ENCODE measurements at regions not wholly inside any gene's neighbourhood (a gene's known extent, or its start where the extent isn't known, plus 50 kb on each side); places are given as distances from the start of the nearest gene placed in this dataset.

- no peak for TF ChIP-seq EZH2 (IDR thresholded peaks at IDR 0.05; ENCODE audit: borderline replicate concordance, insufficient read depth, low read depth, low read length, poor library complexity, severe bottlenecking)
- no peak for TF ChIP-seq CTCF (IDR thresholded peaks at IDR 0.05)
- intact Hi-C loops (cut with micrococcal nuclease): loop anchor here (2.0 to 5.0 kb wide), 3 partner anchors 87 to 144 kb away; no protein-coding TSS in a partner anchor
- no peaks in the 10 kb centered on the region for H3K79me2 ChIP-seq (ENCODE audit: control insufficient read depth, insufficient read depth, low read length)
- no peaks in the 10 kb centered on the region for H3K9me3 ChIP-seq (ENCODE audit: control extremely low read depth in 1 of 3, control insufficient read depth in 2 of 3, insufficient read depth in 1 of 3, low read length in 2 of 3)
- no peak overlapping the region for H3K4me3 ChIP-seq (ENCODE audit: control extremely low read depth in 1 of 5, extremely low read depth in 1 of 5, insufficient read depth in 1 of 5, low read depth in 2 of 5, low read length in 4 of 5)
- no peaks in the 10 kb centered on the region for H4K20me1 ChIP-seq (ENCODE audit: control insufficient read depth, insufficient read depth, low read length, poor library complexity, severe bottlenecking)
- H3K4me1 ChIP-seq (ENCODE audit: control insufficient read depth in 2 of 2, insufficient read depth in 2 of 2, low read length in 2 of 2): peaks cover 20 to 42% of the 10 kb centered on the region in 2 donors
- peaks cover 0 to 6% (median 0%) of the 10 kb centered on the region in 4 experiments for H3K27me3 ChIP-seq (replicated peaks in 1 of 4; ENCODE audit: control extremely low read depth in 1 of 4, control insufficient read depth in 3 of 4, insufficient read depth in 4 of 4, low read length in 3 of 4)
- POLR2A ChIA-PET: interaction anchor here (1.4 kb wide), 1 partner anchor 145 kb away, joined by 4 read pairs; no protein-coding TSS in a partner anchor
- no peak for ATAC-seq (ENCODE audit: low read depth)
- CTCF ChIA-PET: interaction anchor here (0.7 to 4.2 kb wide), 21 partner anchors 14 to 565 kb away, joined by 3 to 43 read pairs (median 6); partner anchors contain the start of gene CCDC7
- peak; percentile 15 for DNase-seq
- Mint-ChIP-seq H3K4me3 (peak overlapping the region; percentile 60), H3K27me3 (peaks cover 8% of the 10 kb centered on the region), H3K27ac (peak overlapping the region; percentile 76), H3K9me3 (ENCODE audit: insufficient read depth) (no peaks in the 10 kb centered on the region), H3K4me1 (peaks cover 42% of the 10 kb centered on the region)
- peak overlapping the region in 1 of 2 donors; percentile 8 for H3K27ac ChIP-seq (ENCODE audit: low read length in 2 of 2)
- peak overlapping the region; percentile 4 for H3K9ac ChIP-seq (ENCODE audit: low read length)
- WGBS (ENCODE audit: insufficient coverage): 48% methylated on average over 10 of the region's 12 CpGs
- H3K36me3 ChIP-seq (replicated peaks in 1 of 2; ENCODE audit: control extremely low read depth in 1 of 2, control insufficient read depth in 1 of 2, extremely low read depth in 1 of 2, insufficient read depth in 2 of 2, low read length in 1 of 2): no peaks in the 10 kb centered on the region
- H3K4me2 ChIP-seq (replicated peaks; ENCODE audit: low read depth, low read length, poor library complexity, severe bottlenecking): peak overlapping the region; percentile 17
- H2AFZ ChIP-seq (ENCODE audit: insufficient read depth, low read depth, low read length, poor library complexity, severe bottlenecking): no peak overlapping the region
Measured at GRCh38 chr10:33010132-33011037, 52.4 kb upstream of the ITGB1 start.

All from B cell (primary cell).